Esophagus squamous epithelium (tissue), 4 donors: ENCODE measurements at regions not wholly inside any gene's neighbourhood (a gene's known extent, or its start where the extent isn't known, plus 50 kb on each side); places are given as distances from the start of the nearest gene placed in this dataset.
A peak's percentile ranks its signal among the peaks of the same experiment; 100 is the strongest.

Source experiments
- POLR2A ChIP-seq, 4 donors: fragments of 450-650 bp; IDR thresholded peaks; one replicate each; pipeline ENCODE4 v1.6.1; 2017; ENCODE audit warnings: antibody characterized with exemption in 4 of 4, mild to moderate bottlenecking in 4 of 4, moderate library complexity in 3 of 4
- TF ChIP-seq, protein P1 (sequence below), 6 experiments: fragments of 450-650 bp in 4 of 6; fragments of 200-600 bp in 2 of 6; sonication (generic) in 2 of 6; IDR thresholded peaks; one replicate each; pipeline ENCODE4 v1.5.1; 2016 to 2019; ENCODE audit warnings: antibody characterized with exemption in 6 of 6, mild to moderate bottlenecking in 4 of 6, moderate library complexity in 4 of 6

DNA sequence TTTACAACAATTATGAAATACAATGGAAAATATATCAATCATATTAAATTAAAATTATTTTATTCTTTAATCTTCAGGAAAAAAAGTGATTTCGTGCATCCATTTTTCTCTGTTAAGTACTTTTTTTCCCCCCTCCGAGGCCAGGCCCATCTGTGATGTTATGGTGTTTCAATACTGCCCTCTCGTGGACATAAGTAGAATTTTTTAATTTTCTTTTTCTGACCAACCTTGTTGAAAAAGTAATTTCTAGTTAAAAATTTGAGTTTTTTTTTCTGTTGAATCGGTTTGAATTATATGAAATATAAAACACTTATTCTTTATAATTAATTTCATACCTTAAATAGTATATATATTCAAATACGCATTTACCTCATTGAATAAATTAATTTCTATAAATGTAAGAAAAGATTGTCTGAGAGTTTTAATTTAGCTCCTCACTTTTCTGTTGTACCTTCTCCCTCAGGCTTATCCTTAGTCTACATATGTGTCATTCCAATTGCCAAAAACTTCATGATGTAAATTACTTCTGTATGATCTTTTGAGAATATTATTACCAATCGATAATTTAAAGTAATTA is 175.8 kb upstream of the TECRL start:
- TF ChIP-seq, protein P1, sequence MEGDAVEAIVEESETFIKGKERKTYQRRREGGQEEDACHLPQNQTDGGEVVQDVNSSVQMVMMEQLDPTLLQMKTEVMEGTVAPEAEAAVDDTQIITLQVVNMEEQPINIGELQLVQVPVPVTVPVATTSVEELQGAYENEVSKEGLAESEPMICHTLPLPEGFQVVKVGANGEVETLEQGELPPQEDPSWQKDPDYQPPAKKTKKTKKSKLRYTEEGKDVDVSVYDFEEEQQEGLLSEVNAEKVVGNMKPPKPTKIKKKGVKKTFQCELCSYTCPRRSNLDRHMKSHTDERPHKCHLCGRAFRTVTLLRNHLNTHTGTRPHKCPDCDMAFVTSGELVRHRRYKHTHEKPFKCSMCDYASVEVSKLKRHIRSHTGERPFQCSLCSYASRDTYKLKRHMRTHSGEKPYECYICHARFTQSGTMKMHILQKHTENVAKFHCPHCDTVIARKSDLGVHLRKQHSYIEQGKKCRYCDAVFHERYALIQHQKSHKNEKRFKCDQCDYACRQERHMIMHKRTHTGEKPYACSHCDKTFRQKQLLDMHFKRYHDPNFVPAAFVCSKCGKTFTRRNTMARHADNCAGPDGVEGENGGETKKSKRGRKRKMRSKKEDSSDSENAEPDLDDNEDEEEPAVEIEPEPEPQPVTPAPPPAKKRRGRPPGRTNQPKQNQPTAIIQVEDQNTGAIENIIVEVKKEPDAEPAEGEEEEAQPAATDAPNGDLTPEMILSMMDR (IDR thresholded peaks at IDR 0.05): peak; percentile 21 to 57 (median 30)
- no peak for TF ChIP-seq POLR2A (IDR thresholded peaks at IDR 0.05)
